Sigmoid colon (tissue), 4 donors: ENCODE measurements at regions not wholly inside any gene's neighbourhood (a gene's known extent, or its start where the extent isn't known, plus 50 kb on each side); places are given as distances from the start of the nearest gene placed in this dataset.

Experiments
- CTCF ChIP-seq, 4 experiments: fragments of 450-650 bp in 3 of 4; fragments of 200-600 bp in 1 of 4; IDR thresholded peaks; one replicate each; pipeline ENCODE4 v1.5.1; 2016 to 2019; ENCODE audit warnings: antibody characterized with exemption in 4 of 4, mild to moderate bottlenecking in 3 of 4, moderate library complexity in 2 of 4
- EP300 ChIP-seq, 4 donors: sonication (generic); formaldehyde crosslinking; IDR thresholded peaks; one replicate each; pipeline ENCODE4 v1.6.1; 2017; ENCODE audit warnings: antibody characterized with exemption in 4 of 4
- POLR2A ChIP-seq, 2 donors: fragments of 450-650 bp; IDR thresholded peaks; one replicate each; pipeline ENCODE4 v1.6.1; 2016; ENCODE audit warnings: antibody characterized with exemption in 2 of 2, mild to moderate bottlenecking in 2 of 2, moderate library complexity in 2 of 2
- POLR2AphosphoS5 ChIP-seq, 4 donors: sonication (generic); formaldehyde crosslinking; IDR thresholded peaks; one replicate each; pipeline ENCODE4 v1.6.1; 2017; ENCODE audit warnings: antibody characterized with exemption in 4 of 4

GRCh38 chr5:74030821-74031220, 404.8 kb downstream of the ARHGEF28 start:
- TF ChIP-seq CTCF (IDR thresholded peaks at IDR 0.05) (no peak), POLR2A (IDR thresholded peaks at IDR 0.05) (no peak), EP300 (IDR thresholded peaks at IDR 0.05) (no peak), POLR2AphosphoS5 (IDR thresholded peaks at IDR 0.05) (no peak)
